AG04449 (cell line): ENCODE measurements at regions not wholly inside any gene's neighbourhood (a gene's known extent, or its start where the extent isn't known, plus 50 kb on each side); places are given as distances from the start of the nearest gene placed in this dataset.

Experiments
- CTCF ChIA-PET: fragments of 350-600 bp; formaldehyde crosslinking; extraction: SDS; loops from one replicate; lab custom pipeline; 2021; ENCODE audit warnings: antibody characterized with exemption; lab: Yijun Ruan, JAX
- POLR2A ChIA-PET: fragments of 400-600, 350-600 bp; formaldehyde crosslinking; extraction: SDS; loops from one replicate; lab custom pipeline; 2020; ENCODE audit warnings: antibody characterized with exemption, inconsistent platforms; lab: Yijun Ruan, JAX
- DNase-seq: peaks from one replicate; pipeline ENCODE4 v3.0.0-alpha.2; 2010; ENCODE audit warnings: low read depth, low spot score
- H3K4me3 ChIP-seq: 2 replicates; pipeline ENCODE4 v1.5.1; 2011; ENCODE audit warnings: low read depth, mild to moderate bottlenecking, control low read depth, low read length
- CTCF ChIP-seq: IDR thresholded peaks from one replicate; pipeline ENCODE4 v1.5.1; 2011; ENCODE audit warnings: mild to moderate bottlenecking, moderate library complexity, low read length, control low read depth, inconsistent platforms; ENCODE audit not compliant: insufficient read depth; ENCODE audit errors: missing control alignments

DNA sequence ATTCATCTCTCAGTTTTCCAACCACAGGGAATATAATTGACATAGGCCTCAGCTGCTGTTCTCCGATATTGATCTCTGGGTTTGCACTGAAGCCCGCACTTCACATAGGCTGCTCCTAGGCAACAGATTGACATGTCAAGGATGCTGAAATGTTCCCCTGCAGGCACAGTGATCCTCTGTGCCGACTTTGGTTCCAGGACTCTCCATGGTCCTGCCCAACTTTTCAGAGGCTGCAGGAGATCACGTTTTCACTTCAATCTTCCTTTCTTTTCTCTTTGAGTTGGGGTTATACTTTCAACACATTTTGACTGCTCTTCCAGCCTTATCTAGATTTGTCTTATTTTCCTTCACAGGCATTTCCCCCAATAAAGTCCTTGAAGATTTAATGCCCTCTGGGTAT is 1361.0 kb downstream of the DSC3 start:
- TF ChIP-seq CTCF: no peak
- ChIA-PET CTCF (no interaction called here), POLR2A (no interaction called here)
- no peak for DNase-seq
- H3K4me3 ChIP-seq: no peak overlapping the region

- ChIA-PET POLR2A (no interaction called here), CTCF (no interaction called here)
- no peak for TF ChIP-seq CTCF
- H3K4me3 ChIP-seq: no peak overlapping the region
- no peak for DNase-seq
Measured at GRCh38 chr18:29664278-29665036, 1378.1 kb downstream of the DSC3 start.

GRCh38 chr18:29661924-29662323 is 1380.6 kb downstream of the DSC3 start:
- DNase-seq: no peak
- no peak overlapping the region for H3K4me3 ChIP-seq
- TF ChIP-seq CTCF: no peak
- ChIA-PET POLR2A (no interaction called here), CTCF (no interaction called here)

DNA sequence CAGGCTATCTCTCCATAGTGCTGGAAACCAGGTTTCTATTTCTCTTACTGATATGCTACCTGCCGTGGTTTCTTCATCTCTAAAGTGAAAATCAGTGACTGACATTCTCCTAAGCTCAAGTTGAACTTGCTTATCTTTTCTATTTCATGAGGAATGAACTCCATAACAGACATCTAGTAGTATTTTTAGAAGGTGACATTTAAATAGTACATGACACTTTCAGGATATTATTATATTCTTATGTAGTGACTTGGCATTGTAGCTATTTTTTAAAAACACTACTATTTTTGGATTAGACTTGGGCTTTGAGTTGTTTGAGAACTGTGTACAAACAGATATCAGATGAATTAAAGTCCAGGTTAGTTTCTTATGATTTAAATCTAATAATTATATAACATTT is 1381.8 kb downstream of the DSC3 start:
- no peak for TF ChIP-seq CTCF
- ChIA-PET POLR2A (no interaction called here), CTCF (no interaction called here)
- no peak overlapping the region for H3K4me3 ChIP-seq
- no peak for DNase-seq

GRCh38 chr18:29653671-29654215 is 1388.8 kb downstream of the DSC3 start:
- CTCF ChIA-PET: no interaction called here
- POLR2A ChIA-PET: no interaction called here
- H3K4me3 ChIP-seq: no peak overlapping the region
- DNase-seq: no peak
- TF ChIP-seq CTCF: no peak

GRCh38 chr18:29652797-29653196 is 1389.7 kb downstream of the DSC3 start:
- no peak for DNase-seq
- CTCF ChIA-PET: no interaction called here
- no peak for TF ChIP-seq CTCF

More at GRCh38 chr18:29652797-29653196, 1389.7 kb downstream of the DSC3 start:
- no peak overlapping the region for H3K4me3 ChIP-seq
- POLR2A ChIA-PET: no interaction called here
